Stimulated activated CD4-positive, alpha-beta T cell treated with anti-CD3 and anti-CD28 coated beads, TNF-alpha, amount 100 ng/mL, for 24 hours (primary cell): ENCODE measurements at regions not wholly inside any gene's neighbourhood (a gene's known extent, or its start where the extent isn't known, plus 50 kb on each side); places are given as distances from the start of the nearest gene placed in this dataset.
"Not testable (repeated sequence)": the region's sequence is repeated elsewhere in the genome, so short reads cannot be mapped to it uniquely, and the experiment has no call there.

Source experiments
- DNase-seq, 3 experiments: peaks; one replicate each; pipeline ENCODE4 v3.0.0-alpha.2; 2020; ENCODE audit warnings: low read depth in 3 of 3

DNA sequence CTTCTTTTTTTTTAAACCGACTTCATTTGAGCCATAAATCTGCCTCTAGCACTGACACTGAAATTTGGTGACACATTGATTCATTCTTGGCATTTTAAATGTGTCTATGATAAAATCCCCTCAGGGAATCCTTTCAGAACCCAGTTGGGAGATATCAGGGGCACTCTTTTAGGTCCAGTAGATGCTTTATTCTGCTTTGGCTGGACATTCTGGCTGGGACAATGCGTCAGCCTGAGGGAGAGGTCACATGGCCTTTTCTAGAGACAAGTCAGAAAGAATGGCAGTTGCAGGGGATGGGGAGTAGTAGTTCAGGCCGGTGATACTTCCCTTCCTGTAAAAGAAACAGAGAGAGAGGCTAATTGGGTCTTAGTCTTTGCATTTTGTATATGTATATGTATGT, 63.1 kb downstream of the TRIM43 start:
- not testable (repeated sequence) for DNase-seq

DNA sequence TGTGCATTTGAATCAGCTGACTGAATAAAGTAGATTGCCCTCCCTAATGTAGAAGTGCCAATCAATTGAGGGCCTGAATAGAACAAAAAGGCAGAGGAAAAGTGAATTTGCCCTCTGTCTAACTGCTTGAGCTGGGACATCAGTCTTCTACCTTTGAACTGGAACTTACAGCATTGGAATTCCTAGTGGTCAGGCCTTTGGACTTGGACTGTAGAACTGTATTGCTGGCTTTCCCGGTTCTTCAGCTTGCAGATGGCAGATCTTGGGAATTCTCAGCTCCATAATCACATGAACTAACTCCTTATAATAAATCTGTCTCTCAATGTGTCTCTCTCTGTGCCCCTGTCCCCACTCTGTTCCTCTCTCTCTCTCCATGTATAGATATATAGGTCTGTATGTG, 64.8 kb downstream of the TRIM43 start:
- DNase-seq = not testable (repeated sequence)

DNA sequence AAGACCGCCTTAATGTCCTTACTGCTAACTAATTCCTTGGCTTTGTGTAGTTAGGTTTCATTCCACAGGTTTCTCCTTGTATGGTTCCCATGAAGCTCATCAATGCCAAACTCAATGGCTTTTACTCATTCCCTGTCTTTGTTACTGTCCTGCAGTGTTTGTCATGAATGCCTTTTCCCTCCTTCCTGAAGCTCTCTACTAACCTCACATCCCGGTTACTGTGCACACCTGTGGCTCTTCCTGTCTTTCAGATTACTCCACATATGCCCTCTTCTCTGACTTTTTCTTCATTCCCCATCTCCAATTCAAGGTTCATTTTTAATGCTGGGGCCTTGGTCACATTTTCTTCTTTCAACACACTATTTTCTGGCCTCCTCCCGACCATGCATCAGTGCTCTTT, 66.1 kb downstream of the TRIM43 start:
- DNase-seq = not testable (repeated sequence)

DNA sequence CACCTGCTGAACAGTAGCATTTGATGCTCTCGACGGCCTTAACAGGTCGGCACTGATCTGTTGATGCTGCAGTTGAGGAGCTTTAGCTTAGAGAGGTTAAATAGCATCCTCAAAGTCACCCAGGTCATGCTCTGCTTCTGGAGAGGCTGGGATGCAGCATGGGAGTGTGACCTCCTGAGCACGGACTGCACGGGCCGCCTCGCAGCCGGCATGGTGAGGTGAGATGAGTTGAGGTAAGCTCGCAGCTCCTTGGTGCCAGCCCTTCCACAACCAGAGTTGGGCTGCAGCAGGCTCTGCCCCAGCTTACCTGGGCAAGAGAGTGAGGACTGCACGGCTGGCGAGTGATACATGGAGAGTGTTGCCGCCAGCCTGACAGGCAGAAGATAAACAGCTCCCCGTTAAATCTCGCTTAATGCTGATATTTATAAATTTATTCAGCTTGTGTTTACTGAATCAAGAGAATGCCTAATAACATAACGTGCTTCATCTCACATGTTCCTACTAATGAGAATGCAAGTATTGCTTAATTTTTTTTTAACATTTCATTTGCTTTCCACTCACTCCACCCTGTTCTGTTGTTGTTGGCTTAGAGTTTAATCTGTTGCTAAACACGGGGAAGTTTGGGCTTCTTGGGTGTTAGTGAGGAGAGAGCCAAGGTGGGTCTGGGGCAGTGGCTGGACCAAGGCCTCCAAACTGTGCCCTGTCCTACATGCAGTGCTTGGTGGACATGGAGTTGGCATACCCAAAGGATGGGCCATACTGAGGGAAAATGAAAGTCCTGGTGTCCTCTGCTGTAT, 69.2 kb downstream of the TRIM43 start:
- DNase-seq = not testable (repeated sequence)

- DNase-seq = not testable (repeated sequence)
Measured at GRCh38 chr2:95663471-95664441, 72.0 kb downstream of the TRIM43 start.

- DNase-seq = not testable (repeated sequence)
Measured at GRCh38 chr2:95666636-95667035, 74.8 kb downstream of the TRIM43 start.

- no peak for DNase-seq
Measured at GRCh38 chr2:95667480-95667879, 75.7 kb downstream of the TRIM43 start.

GRCh38 chr2:95668934-95669333, 77.1 kb downstream of the TRIM43 start:
- not testable (repeated sequence) for DNase-seq

DNA sequence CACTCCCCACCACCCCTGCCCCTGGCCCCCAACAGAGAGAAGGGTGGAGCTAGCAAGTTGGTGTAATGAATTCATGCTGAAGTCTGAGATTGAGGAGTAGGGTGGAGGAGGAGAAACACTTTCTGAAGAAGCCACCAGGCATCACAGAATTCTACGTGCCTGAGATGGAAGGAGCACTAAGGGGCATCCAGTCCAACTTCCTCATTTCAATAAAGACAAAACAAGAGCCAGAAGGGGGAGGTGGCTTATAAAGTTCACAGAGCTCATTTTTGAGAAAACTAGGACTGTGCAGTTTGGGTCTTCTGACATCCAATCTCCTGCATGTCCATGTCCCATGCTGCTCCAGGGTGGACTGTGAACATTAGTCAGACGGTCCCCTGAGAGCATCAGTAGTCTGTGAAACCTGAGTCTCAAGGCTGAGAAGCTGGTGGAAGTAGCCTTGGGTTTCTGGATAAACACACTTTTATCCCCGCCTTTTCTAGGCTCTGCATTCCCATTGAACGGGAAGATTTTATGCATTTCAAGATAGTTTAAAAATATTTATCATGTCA, 77.7 kb downstream of the TRIM43 start:
- no peak for DNase-seq

DNA sequence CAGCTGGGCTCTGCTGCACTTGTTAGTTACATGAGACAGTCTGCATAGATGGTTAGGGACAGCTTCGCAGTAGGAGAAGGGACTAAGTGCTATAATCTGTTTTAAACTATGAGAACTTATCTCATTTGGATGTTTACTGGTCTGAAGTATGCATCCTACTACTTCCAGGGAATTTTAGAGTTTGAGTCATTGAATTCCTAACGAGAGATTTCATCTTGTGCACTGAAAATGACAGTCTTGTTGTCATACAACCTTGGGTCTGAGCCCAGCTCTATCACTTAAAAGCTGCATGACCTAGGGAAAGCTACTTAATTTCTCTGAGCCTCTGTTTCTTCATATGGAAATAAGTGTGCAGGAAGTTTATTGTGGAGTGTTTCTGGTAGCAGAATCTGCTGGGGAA, 78.4 kb downstream of the TRIM43 start:
- DNase-seq = no peak

- no peak for DNase-seq
Measured at GRCh38 chr2:95670686-95671085, 78.9 kb downstream of the TRIM43 start.

GRCh38 chr2:95671171-95671570, 79.4 kb downstream of the TRIM43 start:
- DNase-seq = not testable (repeated sequence)

DNA sequence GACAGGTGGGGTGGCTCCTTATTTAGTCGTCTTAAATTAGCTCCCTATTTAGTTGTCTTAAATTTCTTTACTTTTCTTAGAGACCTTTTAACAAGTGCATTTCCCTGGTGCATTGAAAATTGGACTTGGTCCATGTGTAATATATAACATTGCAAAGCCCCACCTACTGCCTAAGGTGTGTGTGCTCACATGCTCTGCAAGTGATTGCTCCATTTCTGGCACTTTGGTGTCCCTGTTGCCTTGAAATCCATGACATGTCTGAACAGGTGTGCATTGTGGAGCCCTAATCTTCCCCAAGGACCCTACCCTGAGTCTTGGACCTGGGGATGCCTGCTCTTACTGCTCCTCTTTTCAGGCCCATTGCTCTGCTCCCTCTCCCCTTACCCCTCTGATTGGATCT, 80.2 kb downstream of the TRIM43 start:
- not testable (repeated sequence) for DNase-seq

GRCh38 chr2:95672500-95672899, 80.7 kb downstream of the TRIM43 start:
- DNase-seq = not testable (repeated sequence)

DNA sequence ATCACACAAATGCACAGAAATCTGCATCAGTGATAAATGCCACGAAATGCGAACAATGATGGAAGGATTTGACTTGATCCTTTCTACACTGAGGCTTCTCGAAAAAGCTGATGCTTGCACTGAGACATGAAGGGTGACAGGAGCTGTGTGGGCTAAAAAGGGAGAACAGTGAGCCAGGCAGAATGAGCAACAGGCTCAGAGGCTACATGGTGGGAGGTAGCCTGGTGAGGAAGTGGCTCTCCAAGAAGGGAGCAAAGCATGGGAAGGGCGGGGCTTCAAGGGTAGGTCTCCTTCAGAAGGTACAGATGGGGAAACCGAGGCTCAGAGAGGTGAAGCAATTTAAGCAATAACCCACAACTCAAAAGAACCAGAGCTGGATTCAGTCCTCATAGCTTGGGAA, 82.4 kb downstream of the TRIM43 start:
- DNase-seq = no peak

DNA sequence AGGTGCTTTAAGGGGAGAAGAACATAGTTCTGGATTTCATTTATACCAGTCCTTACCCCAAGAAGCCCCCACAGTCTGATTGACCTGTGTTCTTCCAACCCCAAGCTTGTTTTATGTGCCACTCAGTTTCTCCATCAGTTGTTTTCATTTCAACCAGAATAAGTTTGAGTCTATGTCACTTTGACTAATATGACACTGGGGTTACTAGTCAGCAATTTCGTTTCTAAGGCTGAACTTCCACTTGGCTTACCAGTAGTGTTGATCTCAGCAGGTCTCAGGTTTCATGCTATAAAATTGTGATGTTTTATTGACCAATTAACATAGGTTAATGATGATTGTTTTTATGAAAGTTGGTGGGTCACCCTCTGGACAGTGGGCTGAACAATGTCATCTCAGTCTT, 84.8 kb downstream of the TRIM43 start:
- DNase-seq = not testable (repeated sequence)

DNA sequence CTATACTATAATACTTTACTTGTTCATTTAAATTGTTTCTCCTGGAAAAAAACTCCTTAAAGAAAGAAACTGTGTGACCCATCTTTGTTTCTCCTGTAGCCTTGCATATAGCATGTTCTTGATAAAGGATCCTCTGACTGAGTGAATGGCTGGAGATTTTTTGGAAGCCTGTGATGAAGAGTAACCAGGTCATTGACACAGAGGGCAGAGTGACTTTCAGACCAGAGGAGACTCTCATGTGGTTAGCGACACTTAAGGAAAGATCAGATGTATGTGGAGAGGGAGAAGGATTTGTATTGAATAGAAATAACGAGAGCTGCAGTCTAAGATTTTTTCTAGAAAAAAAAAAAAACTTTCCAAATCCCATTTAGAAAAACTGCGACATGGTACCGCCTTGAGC, 85.5 kb downstream of the TRIM43 start:
- DNase-seq = no peak

DNA sequence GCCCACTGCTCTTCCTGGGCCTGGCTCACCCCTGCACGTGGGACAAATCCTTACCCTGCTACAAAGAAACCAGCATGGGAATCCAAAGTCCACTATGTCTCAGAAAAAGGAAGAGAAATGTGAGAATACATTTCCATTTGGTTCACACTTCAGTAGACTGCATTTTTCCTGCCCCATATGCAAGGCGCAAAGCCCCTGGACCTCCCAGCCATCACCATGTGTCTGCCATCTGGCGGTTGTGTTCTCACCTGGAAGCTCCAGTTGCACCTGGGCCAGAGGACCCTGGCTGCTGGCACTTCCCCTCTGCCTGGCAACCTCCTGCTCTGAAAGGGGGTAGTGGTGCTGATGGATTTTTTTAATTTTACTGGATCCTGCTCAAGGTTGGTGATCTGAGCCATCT, 86.0 kb downstream of the TRIM43 start:
- DNase-seq = not testable (repeated sequence)

DNA sequence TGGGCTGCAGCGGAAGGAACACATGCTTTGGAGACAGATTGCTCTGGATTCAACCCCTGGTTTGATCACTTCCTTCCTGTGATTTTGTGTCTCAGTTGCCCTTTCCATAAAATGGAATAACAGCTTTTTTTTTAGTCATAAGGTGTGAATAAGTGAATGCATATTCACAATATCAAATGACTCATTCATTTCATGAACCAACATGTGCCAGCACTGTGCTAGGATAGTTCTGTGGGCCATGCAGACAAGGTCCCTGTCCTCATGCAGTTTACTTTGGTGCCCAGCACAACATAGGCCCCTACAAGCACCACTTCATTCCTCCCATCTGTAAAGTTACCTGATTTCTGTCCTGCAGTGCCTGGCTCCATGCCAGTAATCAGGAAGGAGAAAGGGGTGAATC, 89.4 kb downstream of the TRIM43 start:
- not testable (repeated sequence) for DNase-seq

DNA sequence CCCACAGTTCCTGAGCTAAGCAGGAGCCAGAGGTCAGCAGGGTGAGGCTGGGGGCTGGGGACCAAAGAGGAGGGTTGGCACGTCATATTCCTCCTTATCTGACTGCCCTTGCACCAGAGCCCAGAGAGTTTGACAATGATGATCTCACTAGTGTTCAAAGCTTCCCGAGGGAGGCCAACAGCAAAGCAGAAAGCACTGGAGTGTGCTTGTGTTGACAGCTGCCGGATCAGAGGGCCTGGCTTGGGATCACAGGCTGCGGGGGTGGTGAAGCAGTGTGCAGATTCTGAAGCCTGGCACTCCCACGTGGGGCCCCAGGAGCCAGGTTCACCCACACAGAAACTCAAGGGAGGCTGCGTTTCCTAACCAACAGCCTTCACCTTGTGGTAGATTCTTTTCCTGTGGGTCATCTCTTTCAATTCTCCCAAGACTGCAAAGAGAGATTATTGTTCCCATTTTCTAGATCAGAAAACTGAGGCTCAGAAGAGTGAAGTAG, 89.8 kb downstream of the TRIM43 start:
- not testable (repeated sequence) for DNase-seq

DNA sequence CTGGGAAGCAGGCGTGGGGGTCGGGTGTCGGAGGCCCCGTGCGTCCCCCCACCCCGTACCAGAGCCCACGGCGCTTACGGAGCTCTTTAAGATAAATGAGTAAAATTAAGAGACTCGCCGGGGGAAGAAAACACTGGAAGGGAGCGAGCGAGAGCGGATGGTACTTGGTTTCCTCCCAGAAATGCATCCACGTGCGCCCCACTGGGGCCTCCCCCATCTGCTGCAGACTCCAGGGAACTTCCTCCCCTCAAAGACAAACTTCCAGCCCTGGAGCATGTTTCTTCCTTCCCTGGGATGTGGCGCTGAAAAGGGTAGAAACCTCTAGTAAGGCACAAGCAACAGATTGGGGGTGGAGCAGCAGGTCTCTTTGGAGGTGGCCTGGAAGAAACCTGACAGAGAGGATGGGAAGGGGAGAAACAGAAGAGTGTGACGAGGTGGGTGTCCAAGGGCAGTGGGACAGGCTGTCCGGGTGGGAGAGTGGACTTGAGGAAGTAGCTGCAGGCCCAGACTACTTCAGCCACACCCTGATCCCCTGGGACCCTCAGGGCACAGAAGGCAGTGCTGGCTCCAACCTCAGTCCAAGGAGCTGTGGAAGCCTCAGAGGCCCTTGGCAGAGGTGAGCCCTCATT, 91.2 kb downstream of the TRIM43 start:
- DNase-seq = not testable (repeated sequence)

GRCh38 chr2:95685513-95685912, 93.7 kb downstream of the TRIM43 start:
- DNase-seq = no peak
